SK-N-SH (cell line): ENCODE measurements at regions not wholly inside any gene's neighbourhood (a gene's known extent, or its start where the extent isn't known, plus 50 kb on each side); places are given as distances from the start of the nearest gene placed in this dataset.

Experiments
- EP300 ChIP-seq, 2 experiments: IDR thresholded peaks; 2 replicates each; pipeline versions ENCODE4 v1.4.0 to v1.6.1; 2012; ENCODE audit warnings: borderline replicate concordance in 1 of 2, low read depth in 1 of 2, low read length in 1 of 2
- FOXJ3 ChIP-seq: sonication (generic); formaldehyde crosslinking; IDR thresholded peaks from 2 replicates; pipeline ENCODE4 v1.5.1; 2020; ENCODE audit warnings: mild to moderate bottlenecking, missing genetic modification reagents
- GATA2 ChIP-seq: sonication (generic); formaldehyde crosslinking; IDR thresholded peaks from 2 replicates; pipeline ENCODE4 v1.5.0; 2020; ENCODE audit warnings: mild to moderate bottlenecking, missing genetic modification reagents
- POLR2AphosphoS5 ChIP-seq: IDR thresholded peaks from 2 replicates; pipeline ENCODE4 v1.6.1; 2012; ENCODE audit warnings: low read depth, low read length
- RXRA ChIP-seq: IDR thresholded peaks from 2 replicates; pipeline ENCODE4 v1.4.0; 2012; ENCODE audit warnings: low read depth, mild to moderate bottlenecking, borderline replicate concordance
- SIN3A ChIP-seq: IDR thresholded peaks from 2 replicates; pipeline ENCODE4 v1.6.1; 2012; ENCODE audit warnings: low read depth, mild to moderate bottlenecking, low read length, moderate library complexity, borderline replicate concordance
- TAF1 ChIP-seq: IDR thresholded peaks from 2 replicates; pipeline ENCODE4 v1.6.1; 2012; ENCODE audit warnings: low read depth, mild to moderate bottlenecking, low read length, moderate library complexity, borderline replicate concordance
- TF ChIP-seq, protein P1 (sequence below): fragments of 200-600 bp; sonication (generic); IDR thresholded peaks from 2 replicates; pipeline ENCODE4 v1.6.1; 2017; ENCODE audit warnings: antibody characterized with exemption, mild to moderate bottlenecking, moderate library complexity
- TF ChIP-seq, protein P2 (sequence below): IDR thresholded peaks from 2 replicates; pipeline ENCODE4 v1.4.0; 2012; ENCODE audit warnings: low read depth
- TF ChIP-seq, protein P3 (sequence below): IDR thresholded peaks from 2 replicates; pipeline ENCODE4 v1.4.0; 2012; ENCODE audit warnings: low read depth, borderline replicate concordance

DNA sequence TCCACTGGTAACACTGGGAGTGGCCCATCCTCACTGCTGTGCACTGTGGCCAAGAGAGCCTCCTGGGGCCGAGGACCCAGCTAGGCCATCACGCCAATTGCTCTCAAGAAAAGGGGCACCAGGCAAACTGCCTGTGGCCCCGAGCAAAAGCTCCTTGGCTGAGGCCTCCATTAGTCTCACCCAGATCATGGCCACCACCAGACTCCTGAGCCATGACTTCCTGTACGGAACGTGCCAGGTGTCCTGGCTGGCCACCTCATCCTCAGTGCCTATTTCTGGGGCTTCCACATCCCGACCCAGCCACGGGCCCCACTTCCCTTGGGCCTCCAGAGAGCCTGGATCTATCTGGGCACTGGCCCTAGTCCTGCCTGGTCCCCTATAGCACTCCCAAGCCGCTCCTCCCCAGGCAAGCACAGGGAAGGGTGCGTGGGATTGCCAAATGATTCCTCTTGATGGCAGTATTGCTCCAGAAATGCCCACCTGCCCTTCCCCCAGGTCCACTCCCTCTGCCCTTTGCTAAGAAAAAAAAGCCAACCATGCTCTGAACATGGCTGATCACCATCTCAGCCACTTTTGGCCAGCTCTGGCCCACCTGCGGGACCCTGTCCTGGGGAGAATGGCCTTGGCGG is 212.6 kb upstream of the AGTR2 start:
- TF ChIP-seq POLR2AphosphoS5 = no peak
- no peak for TF ChIP-seq EP300 (IDR thresholded peaks at IDR 0.05; ENCODE audit: borderline replicate concordance in 1 of 2, low read depth in 1 of 2, low read length in 1 of 2)
- no peak for TF ChIP-seq RXRA
- no peak for TF ChIP-seq GATA2 (CRISPR knock-in tag)
- TF ChIP-seq, protein P1, sequence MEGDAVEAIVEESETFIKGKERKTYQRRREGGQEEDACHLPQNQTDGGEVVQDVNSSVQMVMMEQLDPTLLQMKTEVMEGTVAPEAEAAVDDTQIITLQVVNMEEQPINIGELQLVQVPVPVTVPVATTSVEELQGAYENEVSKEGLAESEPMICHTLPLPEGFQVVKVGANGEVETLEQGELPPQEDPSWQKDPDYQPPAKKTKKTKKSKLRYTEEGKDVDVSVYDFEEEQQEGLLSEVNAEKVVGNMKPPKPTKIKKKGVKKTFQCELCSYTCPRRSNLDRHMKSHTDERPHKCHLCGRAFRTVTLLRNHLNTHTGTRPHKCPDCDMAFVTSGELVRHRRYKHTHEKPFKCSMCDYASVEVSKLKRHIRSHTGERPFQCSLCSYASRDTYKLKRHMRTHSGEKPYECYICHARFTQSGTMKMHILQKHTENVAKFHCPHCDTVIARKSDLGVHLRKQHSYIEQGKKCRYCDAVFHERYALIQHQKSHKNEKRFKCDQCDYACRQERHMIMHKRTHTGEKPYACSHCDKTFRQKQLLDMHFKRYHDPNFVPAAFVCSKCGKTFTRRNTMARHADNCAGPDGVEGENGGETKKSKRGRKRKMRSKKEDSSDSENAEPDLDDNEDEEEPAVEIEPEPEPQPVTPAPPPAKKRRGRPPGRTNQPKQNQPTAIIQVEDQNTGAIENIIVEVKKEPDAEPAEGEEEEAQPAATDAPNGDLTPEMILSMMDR = peak; percentile 44
- TF ChIP-seq, protein P2, sequence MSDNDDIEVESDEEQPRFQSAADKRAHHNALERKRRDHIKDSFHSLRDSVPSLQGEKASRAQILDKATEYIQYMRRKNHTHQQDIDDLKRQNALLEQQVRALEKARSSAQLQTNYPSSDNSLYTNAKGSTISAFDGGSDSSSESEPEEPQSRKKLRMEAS = no peak
- TF ChIP-seq FOXJ3 (CRISPR knock-in tag) = no peak
- TF ChIP-seq, protein P3, sequence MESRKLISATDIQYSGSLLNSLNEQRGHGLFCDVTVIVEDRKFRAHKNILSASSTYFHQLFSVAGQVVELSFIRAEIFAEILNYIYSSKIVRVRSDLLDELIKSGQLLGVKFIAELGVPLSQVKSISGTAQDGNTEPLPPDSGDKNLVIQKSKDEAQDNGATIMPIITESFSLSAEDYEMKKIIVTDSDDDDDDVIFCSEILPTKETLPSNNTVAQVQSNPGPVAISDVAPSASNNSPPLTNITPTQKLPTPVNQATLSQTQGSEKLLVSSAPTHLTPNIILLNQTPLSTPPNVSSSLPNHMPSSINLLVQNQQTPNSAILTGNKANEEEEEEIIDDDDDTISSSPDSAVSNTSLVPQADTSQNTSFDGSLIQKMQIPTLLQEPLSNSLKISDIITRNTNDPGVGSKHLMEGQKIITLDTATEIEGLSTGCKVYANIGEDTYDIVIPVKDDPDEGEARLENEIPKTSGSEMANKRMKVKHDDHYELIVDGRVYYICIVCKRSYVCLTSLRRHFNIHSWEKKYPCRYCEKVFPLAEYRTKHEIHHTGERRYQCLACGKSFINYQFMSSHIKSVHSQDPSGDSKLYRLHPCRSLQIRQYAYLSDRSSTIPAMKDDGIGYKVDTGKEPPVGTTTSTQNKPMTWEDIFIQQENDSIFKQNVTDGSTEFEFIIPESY = no peak
- TF ChIP-seq SIN3A = no peak
- no peak for TF ChIP-seq TAF1
